Endodermal cell (in vitro differentiated cells): ENCODE measurements at regions not wholly inside any gene's neighbourhood (a gene's known extent, or its start where the extent isn't known, plus 50 kb on each side); places are given as distances from the start of the nearest gene placed in this dataset.

Experiments
- DNase-seq: peaks from one replicate; pipeline ENCODE4 v3.0.0-alpha.2; 2017
- H3K27ac ChIP-seq: 2 replicates; pipeline ENCODE4 v1.5.1; 2013; ENCODE audit warnings: mild to moderate bottlenecking, low read depth, low read length, moderate library complexity
- H3K27me3 ChIP-seq: 2 replicates; pipeline ENCODE4 v1.6.1; 2013; ENCODE audit warnings: mild to moderate bottlenecking, low read length, moderate library complexity; ENCODE audit not compliant: insufficient read depth, control insufficient read depth, poor library complexity, severe bottlenecking
- H3K36me3 ChIP-seq: 2 replicates; pipeline ENCODE4 v1.7.0; 2013; ENCODE audit warnings: mild to moderate bottlenecking, low read length, moderate library complexity; ENCODE audit not compliant: control insufficient read depth, insufficient read depth
- H3K4me1 ChIP-seq: one replicate; pipeline ENCODE4 v1.7.0; 2013; ENCODE audit warnings: low read length; ENCODE audit not compliant: control insufficient read depth, insufficient read depth
- H3K4me3 ChIP-seq: 2 replicates; pipeline ENCODE4 v1.5.1; 2013; ENCODE audit warnings: mild to moderate bottlenecking, low read length, moderate library complexity
- H3K9ac ChIP-seq: 2 replicates; pipeline ENCODE4 v1.6.1; 2013; ENCODE audit warnings: mild to moderate bottlenecking, low read length, moderate library complexity; ENCODE audit not compliant: poor library complexity, severe bottlenecking; ENCODE audit errors: extremely low read depth
- H3K9me3 ChIP-seq: 2 replicates; pipeline ENCODE4 v1.6.1; 2013; ENCODE audit warnings: mild to moderate bottlenecking, low read length, moderate library complexity; ENCODE audit not compliant: control insufficient read depth
- H3K27ac Mint-ChIP-seq: 2 replicates; pipeline ENCODE4 v1.8.0; 2020; ENCODE audit warnings: mixed read lengths
- H3K27me3 Mint-ChIP-seq: 2 replicates; pipeline ENCODE4 v1.8.0; 2021; ENCODE audit warnings: mild to moderate bottlenecking, mixed read lengths; ENCODE audit not compliant: insufficient read depth
- H3K36me3 Mint-ChIP-seq: 2 replicates; pipeline ENCODE4 v1.8.0; 2020; ENCODE audit warnings: low read depth, mixed read lengths
- H3K4me1 Mint-ChIP-seq: 2 replicates; pipeline ENCODE4 v1.8.0; 2020; ENCODE audit warnings: mixed read lengths
- H3K4me3 Mint-ChIP-seq: 2 replicates; pipeline ENCODE4 v1.8.0; 2020; ENCODE audit warnings: mild to moderate bottlenecking, moderate library complexity, mixed read lengths
- H3K9me3 Mint-ChIP-seq: 2 replicates; pipeline ENCODE4 v1.8.0; 2020; ENCODE audit warnings: mild to moderate bottlenecking, mixed read lengths
- CTCF ChIP-seq: fragments of 200-600 bp; sonication (generic); conservative IDR thresholded peaks from 2 replicates; pipeline ENCODE4 v1.5.0; 2021; ENCODE audit warnings: antibody characterized with exemption, mild to moderate bottlenecking
- WGBS, 2 experiments: methylation state at CpG; one replicate each; pipeline versions ENCODE4 v1.1.5 to v1.1.7; 2013; ENCODE audit warnings: missing lambda C conversion rate in 2 of 2, mixed read lengths in 1 of 2; ENCODE audit not compliant: insufficient coverage in 1 of 2, insufficient read length in 1 of 2; 5-methylcytosine and 5-hydroxymethylcytosine counted together

- Mint-ChIP-seq H3K9me3 (no peaks in the 10 kb centered on the region), H3K36me3 (no peaks in the 10 kb centered on the region), H3K4me3 (no peak overlapping the region), H3K4me1 (peaks cover 15% of the 10 kb centered on the region), H3K27me3 (no peaks in the 10 kb centered on the region), H3K27ac (no peak overlapping the region)
- TF ChIP-seq CTCF: no peak
- H3K36me3 ChIP-seq: no peaks in the 10 kb centered on the region
- no peaks in the 10 kb centered on the region for H3K9me3 ChIP-seq
- H3K9ac ChIP-seq: no peak overlapping the region
- no peak overlapping the region for H3K4me3 ChIP-seq
- 89% methylated on average over 1 of the region's 1 CpG; no CpG with 5 or more reads in 1 of the 2 experiments for WGBS, 2 experiments
- H3K4me1 ChIP-seq: no peaks in the 10 kb centered on the region
- H3K27ac ChIP-seq: no peak overlapping the region
- H3K27me3 ChIP-seq: no peaks in the 10 kb centered on the region
- DNase-seq: peak; percentile 63
Observed at GRCh38 chr11:26904132-26904531, 89.8 kb upstream of the FIBIN start.

- Histone ChIP-seq H3K27ac (no peak overlapping the region), H3K36me3 (no peaks in the 10 kb centered on the region), H3K4me1 (no peaks in the 10 kb centered on the region), H3K9me3 (no peaks in the 10 kb centered on the region), H3K9ac (no peak overlapping the region), H3K4me3 (no peak overlapping the region), H3K27me3 (no peaks in the 10 kb centered on the region)
- H3K36me3 Mint-ChIP-seq: no peaks in the 10 kb centered on the region
- no peaks in the 10 kb centered on the region for H3K27me3 Mint-ChIP-seq
- no peak overlapping the region for H3K27ac Mint-ChIP-seq
- peaks cover 15% of the 10 kb centered on the region for H3K4me1 Mint-ChIP-seq
- no peak for TF ChIP-seq CTCF
- H3K4me3 Mint-ChIP-seq: no peak overlapping the region
- no peak for DNase-seq
- no CpG with 5 or more reads among the region's 1 CpG for WGBS, 2 experiments
- H3K9me3 Mint-ChIP-seq: no peaks in the 10 kb centered on the region
Observed at GRCh38 chr11:26904801-26905200, 89.1 kb upstream of the FIBIN start.

GRCh38 chr11:26905368-26905767 is 88.5 kb upstream of the FIBIN start:
- Histone ChIP-seq H3K4me1 (no peaks in the 10 kb centered on the region), H3K27me3 (no peaks in the 10 kb centered on the region), H3K4me3 (no peak overlapping the region), H3K36me3 (no peaks in the 10 kb centered on the region), H3K9me3 (no peaks in the 10 kb centered on the region), H3K9ac (no peak overlapping the region), H3K27ac (no peak overlapping the region)
- H3K4me1 Mint-ChIP-seq: peaks cover 15% of the 10 kb centered on the region
- H3K36me3 Mint-ChIP-seq: no peaks in the 10 kb centered on the region
- no peaks in the 10 kb centered on the region for H3K9me3 Mint-ChIP-seq
- H3K27me3 Mint-ChIP-seq: no peaks in the 10 kb centered on the region
- WGBS, 2 experiments: 78 to 91% methylated on average over 2 to 3 of the region's 3 CpGs
- TF ChIP-seq CTCF: no peak
- no peak overlapping the region for H3K4me3 Mint-ChIP-seq
- H3K27ac Mint-ChIP-seq: no peak overlapping the region
- DNase-seq: no peak
